CD4-positive, alpha-beta T cell treated with Interleukin-17A for 4 hours (primary cell): ENCODE measurements at regions not wholly inside any gene's neighbourhood (a gene's known extent, or its start where the extent isn't known, plus 50 kb on each side); places are given as distances from the start of the nearest gene placed in this dataset.
"Not testable (repeated sequence)": the region's sequence is repeated elsewhere in the genome, so short reads cannot be mapped to it uniquely, and the experiment has no call there.

ENCODE experiments used
- DNase-seq: peaks from one replicate; pipeline ENCODE4 v3.0.0-alpha.2; 2020; ENCODE audit warnings: mixed read lengths

GRCh38 chr1:88455621-88456256 lies 228.3 kb upstream of the PKN2 start:
- no peak for DNase-seq

- no peak for DNase-seq
Observed at GRCh38 chr1:88457197-88457596, 226.9 kb upstream of the PKN2 start.

- DNase-seq = no peak
Observed at GRCh38 chr1:88461007-88461406, 223.1 kb upstream of the PKN2 start.

- no peak for DNase-seq
Observed at GRCh38 chr1:88462096-88462487, 222.0 kb upstream of the PKN2 start.

GRCh38 chr1:88462488-88463261 lies 221.4 kb upstream of the PKN2 start:
- no peak for DNase-seq

GRCh38 chr1:88463401-88463985 lies 220.6 kb upstream of the PKN2 start:
- no peak for DNase-seq

GRCh38 chr1:88466011-88466410 lies 218.1 kb upstream of the PKN2 start:
- DNase-seq = no peak

- DNase-seq = no peak
Observed at GRCh38 chr1:88466899-88467580, 217.0 kb upstream of the PKN2 start.

GRCh38 chr1:88472298-88472697 lies 211.8 kb upstream of the PKN2 start:
- no peak for DNase-seq

- no peak for DNase-seq
Observed at GRCh38 chr1:88472714-88473113, 211.4 kb upstream of the PKN2 start.

GRCh38 chr1:88474555-88475304 lies 209.3 kb upstream of the PKN2 start:
- DNase-seq = no peak

GRCh38 chr1:88484881-88485280 lies 199.2 kb upstream of the PKN2 start:
- DNase-seq = no peak

GRCh38 chr1:88488237-88488636 lies 195.8 kb upstream of the PKN2 start:
- DNase-seq = no peak

GRCh38 chr1:88490676-88491075 lies 193.4 kb upstream of the PKN2 start:
- no peak for DNase-seq

- no peak for DNase-seq
Observed at GRCh38 chr1:88499671-88500070, 184.4 kb upstream of the PKN2 start.

GRCh38 chr1:88502886-88503285 lies 181.2 kb upstream of the PKN2 start:
- no peak for DNase-seq

- no peak for DNase-seq
Observed at GRCh38 chr1:88503646-88504045, 180.4 kb upstream of the PKN2 start.

- DNase-seq = no peak
Observed at GRCh38 chr1:88504601-88505000, 179.5 kb upstream of the PKN2 start.

GRCh38 chr1:88509379-88509778 lies 174.7 kb upstream of the PKN2 start:
- no peak for DNase-seq

GRCh38 chr1:88514544-88515060 lies 169.5 kb upstream of the PKN2 start:
- no peak for DNase-seq

GRCh38 chr1:88517499-88517898 lies 166.6 kb upstream of the PKN2 start:
- DNase-seq = not testable (repeated sequence)

GRCh38 chr1:88519156-88519555 lies 164.9 kb upstream of the PKN2 start:
- no peak for DNase-seq
